Activated T-cell treated with anti-CD3 and anti-CD28 coated beads, Interleukin-2, amount 50 U/mL, for 4 hours (primary cell): ENCODE measurements at regions not wholly inside any gene's neighbourhood (a gene's known extent, or its start where the extent isn't known, plus 50 kb on each side); places are given as distances from the start of the nearest gene placed in this dataset.
"Not testable (repeated sequence)": the region's sequence is repeated elsewhere in the genome, so short reads cannot be mapped to it uniquely, and the experiment has no call there.

Experiments used
- ATAC-seq, 2 donors: fragments of 200-7000 bp; cut with Tn5 transposase; one replicate each; pipeline ENCODE4 v1.10.0; 2021
- DNase-seq: peaks from one replicate; pipeline ENCODE4 v3.0.0-alpha.2; 2020
- H3K27me3 Mint-ChIP-seq: one replicate; pipeline ENCODE4 v1.8.0; 2021; ENCODE audit warnings: low read depth, mixed read lengths
- H3K36me3 Mint-ChIP-seq: one replicate; pipeline ENCODE4 v1.8.0; 2022; ENCODE audit warnings: mixed read lengths; ENCODE audit not compliant: insufficient read depth
- H3K4me1 Mint-ChIP-seq: one replicate; pipeline ENCODE4 v1.8.0; 2021; ENCODE audit warnings: low read depth, mixed read lengths
- H3K4me3 Mint-ChIP-seq: one replicate; pipeline ENCODE4 v1.8.0; 2021; ENCODE audit warnings: mild to moderate bottlenecking, moderate library complexity, mixed read lengths
- H3K9me3 Mint-ChIP-seq: one replicate; pipeline ENCODE4 v1.8.0; 2021; ENCODE audit warnings: mixed read lengths

GRCh38 chr9:40361018-40361417 lies 767.5 kb downstream of the FOXD4L6 start:
- H3K9me3 Mint-ChIP-seq, H3K27me3 Mint-ChIP-seq, H3K36me3 Mint-ChIP-seq, ATAC-seq, H3K4me3 Mint-ChIP-seq, DNase-seq, H3K4me1 Mint-ChIP-seq: not testable (repeated sequence)

GRCh38 chr9:40330958-40331357 lies 797.5 kb downstream of the FOXD4L6 start:
- H3K4me3 Mint-ChIP-seq, ATAC-seq, H3K4me1 Mint-ChIP-seq, H3K9me3 Mint-ChIP-seq, DNase-seq, H3K27me3 Mint-ChIP-seq, H3K36me3 Mint-ChIP-seq: not testable (repeated sequence)

- not testable (repeated sequence) for H3K27me3 Mint-ChIP-seq, ATAC-seq, H3K4me1 Mint-ChIP-seq, H3K4me3 Mint-ChIP-seq, H3K36me3 Mint-ChIP-seq, H3K9me3 Mint-ChIP-seq, DNase-seq
Observed at GRCh38 chr9:40328907-40329306, 799.6 kb downstream of the FOXD4L6 start.

GRCh38 chr9:40326179-40326578 lies 802.3 kb downstream of the FOXD4L6 start:
- ATAC-seq, H3K4me1 Mint-ChIP-seq, H3K27me3 Mint-ChIP-seq, H3K9me3 Mint-ChIP-seq, DNase-seq, H3K36me3 Mint-ChIP-seq, H3K4me3 Mint-ChIP-seq: not testable (repeated sequence)

GRCh38 chr9:40322730-40323129 lies 805.8 kb downstream of the FOXD4L6 start:
- H3K27me3 Mint-ChIP-seq, DNase-seq, H3K36me3 Mint-ChIP-seq, H3K4me3 Mint-ChIP-seq, ATAC-seq, H3K4me1 Mint-ChIP-seq, H3K9me3 Mint-ChIP-seq: not testable (repeated sequence)

- not testable (repeated sequence) for H3K4me1 Mint-ChIP-seq, H3K9me3 Mint-ChIP-seq, DNase-seq, H3K27me3 Mint-ChIP-seq, H3K36me3 Mint-ChIP-seq, H3K4me3 Mint-ChIP-seq
- ATAC-seq = peak in 1 of 2 donors; percentile 18
Observed at GRCh38 chr9:40321857-40322256, 806.6 kb downstream of the FOXD4L6 start.

- not testable (repeated sequence) for H3K4me3 Mint-ChIP-seq
Observed at GRCh38 chr9:40321204-40321603, 807.3 kb downstream of the FOXD4L6 start.

GRCh38 chr9:40315215-40315614 lies 813.3 kb downstream of the FOXD4L6 start:
- not testable (repeated sequence) for H3K4me1 Mint-ChIP-seq, DNase-seq, H3K36me3 Mint-ChIP-seq, H3K27me3 Mint-ChIP-seq, ATAC-seq, H3K9me3 Mint-ChIP-seq, H3K4me3 Mint-ChIP-seq

More at GRCh38 chr9:40321204-40321603, 807.3 kb downstream of the FOXD4L6 start:
- not testable (repeated sequence) for H3K9me3 Mint-ChIP-seq, H3K27me3 Mint-ChIP-seq, H3K36me3 Mint-ChIP-seq, ATAC-seq, H3K4me1 Mint-ChIP-seq, DNase-seq

- DNase-seq, H3K4me1 Mint-ChIP-seq, H3K27me3 Mint-ChIP-seq, ATAC-seq, H3K9me3 Mint-ChIP-seq, H3K36me3 Mint-ChIP-seq, H3K4me3 Mint-ChIP-seq: not testable (repeated sequence)
Observed at GRCh38 chr9:40289999-40290398, 838.5 kb downstream of the FOXD4L6 start.
